ENCODE measurements at regions not wholly inside any gene's neighbourhood (a gene's known extent, or its start where the extent isn't known, plus 50 kb on each side); places are given as distances from the start of the nearest gene placed in this dataset.
A peak's percentile ranks its signal among the peaks of the same experiment; 100 is the strongest.
"Not testable (repeated sequence)": the region's sequence is repeated elsewhere in the genome, so short reads cannot be mapped to it uniquely, and the experiment has no call there.

GRCh38 chrX:75673468-75673867, 111.6 kb downstream of the MAGEE2 start:
- no peak for DNase-seq

- no peak for DNase-seq
These were observed 129.4 kb downstream of the MAGEE2 start for GRCh38 chrX:75655627-75656026.

GRCh38 chrX:75649829-75650228, 127.0 kb upstream of the ZDHHC15 start:
- no peak for DNase-seq

GRCh38 chrX:75648803-75649588, 126.2 kb upstream of the ZDHHC15 start:
- no peak for DNase-seq

GRCh38 chrX:75642811-75643361, 120.0 kb upstream of the ZDHHC15 start:
- DNase-seq = no peak

- no peak for DNase-seq
These were observed 115.5 kb upstream of the ZDHHC15 start for GRCh38 chrX:75638332-75638731.

- DNase-seq = no peak
These were observed 102.4 kb upstream of the ZDHHC15 start for GRCh38 chrX:75625232-75625631.

GRCh38 chrX:75623535-75623934, 100.7 kb upstream of the ZDHHC15 start:
- no peak for DNase-seq

- DNase-seq = no peak
These were observed 86.6 kb upstream of the ZDHHC15 start for GRCh38 chrX:75609406-75609805.

- peak in 1 of 5 donors; percentile 6 for DNase-seq
These were observed 81.0 kb upstream of the ZDHHC15 start for GRCh38 chrX:75603833-75604232.

GRCh38 chrX:75602022-75602421, 79.2 kb upstream of the ZDHHC15 start:
- DNase-seq = not testable (repeated sequence)

GRCh38 chrX:75596178-75596577, 73.3 kb upstream of the ZDHHC15 start:
- DNase-seq = no peak

GRCh38 chrX:75593186-75593585, 70.3 kb upstream of the ZDHHC15 start:
- DNase-seq = not testable (repeated sequence)

GRCh38 chrX:75582511-75582910, 59.7 kb upstream of the ZDHHC15 start:
- DNase-seq = no peak

Measured in T-helper 1 cell (primary cell).